Pulmonary artery endothelial cell (primary cell): ENCODE measurements at regions not wholly inside any gene's neighbourhood (a gene's known extent, or its start where the extent isn't known, plus 50 kb on each side); places are given as distances from the start of the nearest gene placed in this dataset.

ENCODE experiments used
- DNase-seq: peaks from one replicate; pipeline ENCODE4 v3.0.0-alpha.2; 2011; ENCODE audit warnings: low read depth, low spot score

- DNase-seq: no peak
These were observed 61.6 kb upstream of the GYPA start for GRCh38 chr4:144202081-144202480.

GRCh38 chr4:144203155-144203554 is 62.6 kb upstream of the GYPA start:
- no peak for DNase-seq

- DNase-seq: no peak
These were observed 63.9 kb upstream of the GYPA start for GRCh38 chr4:144204431-144204830.

- no peak for DNase-seq
These were observed 66.2 kb upstream of the GYPA start for GRCh38 chr4:144206711-144207110.

- no peak for DNase-seq
These were observed 67.6 kb upstream of the GYPA start for GRCh38 chr4:144208074-144208473.

- no peak for DNase-seq
These were observed 69.0 kb upstream of the GYPA start for GRCh38 chr4:144209491-144209890.

- DNase-seq: no peak
These were observed 72.9 kb upstream of the GYPA start for GRCh38 chr4:144213371-144213770.

GRCh38 chr4:144223149-144223548 is 82.6 kb upstream of the GYPA start:
- DNase-seq: no peak

- no peak for DNase-seq
These were observed 83.1 kb upstream of the GYPA start for GRCh38 chr4:144223661-144224060.

- no peak for DNase-seq
These were observed 118.8 kb upstream of the GYPA start for GRCh38 chr4:144259285-144259684.

- no peak for DNase-seq
These were observed 126.6 kb upstream of the GYPA start for GRCh38 chr4:144267084-144267483.

- no peak for DNase-seq
These were observed 140.2 kb upstream of the GYPA start for GRCh38 chr4:144280688-144281087.

- no peak for DNase-seq
These were observed 143.0 kb upstream of the GYPA start for GRCh38 chr4:144283526-144283925.

GRCh38 chr4:144284026-144284425 is 143.5 kb upstream of the GYPA start:
- DNase-seq: no peak

GRCh38 chr4:144288011-144288903 is 147.7 kb upstream of the GYPA start:
- DNase-seq: no peak

GRCh38 chr4:144289667-144290428 is 149.3 kb upstream of the GYPA start:
- DNase-seq: no peak

- no peak for DNase-seq
These were observed 150.6 kb upstream of the GYPA start for GRCh38 chr4:144291164-144291563.

- DNase-seq: no peak
These were observed 153.7 kb upstream of the GYPA start for GRCh38 chr4:144294211-144294610.

GRCh38 chr4:144295286-144295995 is 154.9 kb upstream of the GYPA start:
- DNase-seq: no peak

- no peak for DNase-seq
These were observed 156.4 kb upstream of the GYPA start for GRCh38 chr4:144296941-144297340.

- no peak for DNase-seq
These were observed 158.0 kb upstream of the GYPA start for GRCh38 chr4:144298519-144298918.

GRCh38 chr4:144300616-144301015 is 160.1 kb upstream of the GYPA start:
- DNase-seq: no peak
